LNCaP clone FGC (cell line): ENCODE measurements at regions not wholly inside any gene's neighbourhood (a gene's known extent, or its start where the extent isn't known, plus 50 kb on each side); places are given as distances from the start of the nearest gene placed in this dataset.

Source experiments
- DNase-seq: peaks from one replicate; pipeline ENCODE4 v3.0.0-alpha.2; 2011; ENCODE audit warnings: low read depth
- H3K4me3 ChIP-seq: 2 replicates; pipeline ENCODE4 v1.5.1; 2011; ENCODE audit warnings: mild to moderate bottlenecking, low read depth, low read length, control low read depth
- TF ChIP-seq, protein P1 (sequence below): IDR thresholded peaks from 2 replicates; pipeline ENCODE4 v1.5.1; 2012; ENCODE audit warnings: mild to moderate bottlenecking; ENCODE audit not compliant: control insufficient read depth, insufficient read depth; ENCODE audit errors: extremely low read depth

DNA sequence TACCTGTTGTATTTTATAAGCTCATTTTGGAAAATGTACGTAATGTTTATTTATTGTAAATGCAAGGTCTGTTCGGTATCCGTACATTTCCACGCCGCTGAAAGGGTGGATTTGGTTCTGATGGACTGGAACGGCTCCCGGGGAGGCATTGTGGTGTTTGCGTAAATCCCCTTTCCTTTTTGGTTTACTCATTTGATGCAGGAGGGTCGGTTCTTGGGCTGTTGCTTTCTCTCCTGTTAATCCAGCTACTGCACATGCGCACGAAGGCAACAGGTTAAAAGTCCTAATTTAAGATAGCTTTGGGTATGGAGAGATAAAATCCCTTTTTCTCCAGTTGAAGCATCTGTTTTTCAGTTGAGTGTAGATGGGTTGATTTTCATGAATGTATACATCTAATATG is 224.4 kb downstream of the TM9SF2 start:
- no peak overlapping the region for H3K4me3 ChIP-seq
- TF ChIP-seq, protein P1, sequence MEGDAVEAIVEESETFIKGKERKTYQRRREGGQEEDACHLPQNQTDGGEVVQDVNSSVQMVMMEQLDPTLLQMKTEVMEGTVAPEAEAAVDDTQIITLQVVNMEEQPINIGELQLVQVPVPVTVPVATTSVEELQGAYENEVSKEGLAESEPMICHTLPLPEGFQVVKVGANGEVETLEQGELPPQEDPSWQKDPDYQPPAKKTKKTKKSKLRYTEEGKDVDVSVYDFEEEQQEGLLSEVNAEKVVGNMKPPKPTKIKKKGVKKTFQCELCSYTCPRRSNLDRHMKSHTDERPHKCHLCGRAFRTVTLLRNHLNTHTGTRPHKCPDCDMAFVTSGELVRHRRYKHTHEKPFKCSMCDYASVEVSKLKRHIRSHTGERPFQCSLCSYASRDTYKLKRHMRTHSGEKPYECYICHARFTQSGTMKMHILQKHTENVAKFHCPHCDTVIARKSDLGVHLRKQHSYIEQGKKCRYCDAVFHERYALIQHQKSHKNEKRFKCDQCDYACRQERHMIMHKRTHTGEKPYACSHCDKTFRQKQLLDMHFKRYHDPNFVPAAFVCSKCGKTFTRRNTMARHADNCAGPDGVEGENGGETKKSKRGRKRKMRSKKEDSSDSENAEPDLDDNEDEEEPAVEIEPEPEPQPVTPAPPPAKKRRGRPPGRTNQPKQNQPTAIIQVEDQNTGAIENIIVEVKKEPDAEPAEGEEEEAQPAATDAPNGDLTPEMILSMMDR: no peak
- DNase-seq: no peak

DNA sequence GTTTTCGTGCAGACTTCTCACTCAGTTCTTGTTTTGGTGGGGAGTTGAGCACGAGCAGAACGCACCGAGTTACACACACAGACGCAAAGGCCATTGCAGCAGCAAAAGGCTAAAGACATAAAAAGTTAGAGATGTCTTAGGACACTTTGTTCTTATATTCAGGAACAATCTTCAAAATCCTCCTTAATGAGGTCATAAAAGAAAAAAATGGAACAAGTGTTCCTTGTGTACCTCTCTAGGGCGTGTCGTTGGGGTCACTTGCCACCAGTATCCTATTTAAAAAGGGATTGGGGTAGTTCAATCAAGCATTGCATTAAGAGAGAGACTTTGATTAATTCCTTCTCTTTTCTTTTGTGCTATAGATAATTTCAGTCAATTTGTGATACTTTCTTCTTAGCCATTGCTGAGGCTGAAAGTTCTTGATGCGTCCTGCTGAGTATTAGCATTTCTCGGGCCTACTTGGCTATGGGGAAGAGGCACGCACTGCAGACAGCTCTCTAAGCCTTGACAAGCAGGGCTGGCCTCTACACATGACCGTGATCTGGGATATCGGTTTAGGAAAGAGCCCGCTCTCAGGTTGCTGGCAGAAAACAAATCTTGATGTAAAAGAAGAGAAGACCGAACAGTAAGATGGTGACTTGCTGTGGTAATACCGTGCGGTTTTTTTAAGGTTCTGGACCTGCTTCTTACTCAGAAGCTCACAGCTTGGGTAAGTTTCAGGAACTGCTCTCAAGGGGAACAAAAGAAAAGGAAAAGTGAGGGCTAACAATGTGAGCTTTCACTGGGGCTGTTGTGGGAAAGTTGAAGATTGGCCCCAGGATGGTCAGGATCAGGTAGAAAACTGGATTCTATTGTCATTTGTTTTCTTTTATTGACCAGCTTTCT is 223.6 kb downstream of the TM9SF2 start:
- no peak overlapping the region for H3K4me3 ChIP-seq
- TF ChIP-seq, protein P1: no peak
- no peak for DNase-seq

DNA sequence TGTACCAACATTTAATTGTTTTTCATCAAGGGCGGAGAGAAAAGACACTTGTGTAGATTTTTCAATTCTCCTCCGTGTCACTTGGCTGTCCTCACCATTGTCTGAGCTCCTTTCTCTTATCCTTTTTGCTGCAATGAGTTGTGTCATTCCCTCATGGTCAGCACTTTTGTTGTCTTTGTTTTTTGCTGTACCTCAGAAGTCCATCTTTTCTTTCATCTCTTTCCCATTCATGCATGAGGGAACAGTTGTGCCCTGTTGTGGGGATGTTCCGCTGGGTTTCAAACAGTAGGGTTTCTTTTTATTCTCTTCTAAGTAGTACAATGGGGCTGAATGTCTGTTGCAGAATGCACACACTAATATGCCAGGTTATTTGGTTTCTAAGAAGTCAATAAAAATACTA is 222.6 kb downstream of the TM9SF2 start:
- no peak overlapping the region for H3K4me3 ChIP-seq
- TF ChIP-seq, protein P1: no peak
- DNase-seq: no peak

DNA sequence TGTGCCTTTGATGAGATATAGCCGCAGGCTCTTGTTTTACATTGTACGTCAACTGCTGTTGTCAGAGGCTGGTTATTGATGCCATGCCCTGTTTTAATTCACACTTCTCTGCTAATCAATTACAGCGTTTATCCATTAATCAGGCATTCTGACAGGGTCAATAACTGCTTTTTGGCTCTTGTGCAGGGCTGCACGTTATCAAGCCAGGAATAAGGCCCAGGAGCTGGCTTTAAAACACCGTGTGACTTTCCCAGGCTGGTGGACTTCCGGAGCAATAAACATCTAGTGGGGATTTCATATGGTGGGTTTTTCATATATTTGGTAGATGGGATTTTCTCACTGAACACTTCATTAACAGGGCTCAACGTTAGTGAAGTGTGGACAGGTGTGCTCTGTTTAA is 221.7 kb downstream of the TM9SF2 start:
- TF ChIP-seq, protein P1: no peak
- H3K4me3 ChIP-seq: no peak overlapping the region

DNA sequence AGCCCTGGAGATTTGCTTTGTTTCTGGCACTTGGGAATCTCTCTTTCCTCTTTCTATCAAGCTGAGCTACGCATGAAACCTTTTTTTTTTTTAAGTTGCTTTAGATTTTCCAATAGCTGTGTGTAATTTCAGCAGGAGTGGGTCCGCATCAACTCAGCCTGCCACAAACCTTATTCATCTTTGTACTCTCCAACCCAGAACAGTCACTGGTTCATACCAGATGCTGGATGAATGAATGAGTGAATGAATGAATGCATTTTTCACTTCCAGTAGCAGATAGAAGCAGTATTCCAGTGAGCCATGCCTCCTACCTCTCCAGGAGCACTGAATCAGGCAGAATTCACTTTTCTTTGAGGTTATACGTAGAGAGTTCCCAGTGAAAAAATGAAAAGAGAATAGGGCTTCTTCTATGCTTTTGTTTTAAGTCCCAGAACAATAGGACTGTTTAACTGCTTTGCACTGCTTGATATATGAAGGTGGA is 221.1 kb downstream of the TM9SF2 start:
- no peak for DNase-seq
- no peak overlapping the region for H3K4me3 ChIP-seq
- TF ChIP-seq, protein P1: no peak

More for the DNA sequence above, 221.7 kb downstream of the TM9SF2 start:
- DNase-seq: no peak

DNA sequence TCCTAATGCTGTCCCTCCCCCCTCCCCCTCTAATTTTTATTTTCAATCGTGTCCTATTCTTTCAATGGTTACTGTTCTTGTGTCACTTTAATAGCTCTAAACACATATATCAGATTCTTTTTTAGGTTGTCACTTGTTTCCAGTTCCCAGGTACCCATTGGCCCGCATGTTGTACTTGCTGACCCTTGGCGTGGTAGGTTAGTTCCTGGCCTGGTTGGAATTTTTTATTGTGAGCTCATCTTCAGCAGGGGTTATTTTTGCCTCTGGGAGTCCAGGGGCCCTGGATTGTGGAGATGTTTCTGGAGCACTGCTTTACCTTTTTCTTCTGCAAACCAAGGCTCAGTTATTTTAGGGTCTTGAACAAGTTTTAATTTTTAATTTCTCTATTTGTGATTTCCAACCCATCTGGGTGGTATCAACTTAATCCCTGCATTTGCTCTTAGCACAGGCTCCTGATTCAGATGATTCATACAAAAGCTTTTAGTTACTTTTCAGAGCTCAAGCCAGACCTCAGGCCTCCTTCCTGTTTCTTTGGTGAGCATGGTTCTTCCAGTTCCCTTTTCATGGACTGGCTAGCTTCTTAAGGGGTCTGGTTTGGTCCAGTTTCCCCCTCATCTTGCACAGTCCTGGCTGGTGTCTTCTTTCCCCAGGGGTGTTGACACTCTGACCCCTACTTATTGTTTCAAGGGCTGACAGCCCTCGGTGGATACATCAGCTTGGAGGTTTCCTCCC is 220.5 kb downstream of the TM9SF2 start:
- no peak for DNase-seq
- H3K4me3 ChIP-seq: no peak overlapping the region
- TF ChIP-seq, protein P1: no peak
